ENCODE measurements at regions not wholly inside any gene's neighbourhood (a gene's known extent, or its start where the extent isn't known, plus 50 kb on each side); places are given as distances from the start of the nearest gene placed in this dataset.
"Not testable (repeated sequence)": the region's sequence is repeated elsewhere in the genome, so short reads cannot be mapped to it uniquely, and the experiment has no call there.

DNA sequence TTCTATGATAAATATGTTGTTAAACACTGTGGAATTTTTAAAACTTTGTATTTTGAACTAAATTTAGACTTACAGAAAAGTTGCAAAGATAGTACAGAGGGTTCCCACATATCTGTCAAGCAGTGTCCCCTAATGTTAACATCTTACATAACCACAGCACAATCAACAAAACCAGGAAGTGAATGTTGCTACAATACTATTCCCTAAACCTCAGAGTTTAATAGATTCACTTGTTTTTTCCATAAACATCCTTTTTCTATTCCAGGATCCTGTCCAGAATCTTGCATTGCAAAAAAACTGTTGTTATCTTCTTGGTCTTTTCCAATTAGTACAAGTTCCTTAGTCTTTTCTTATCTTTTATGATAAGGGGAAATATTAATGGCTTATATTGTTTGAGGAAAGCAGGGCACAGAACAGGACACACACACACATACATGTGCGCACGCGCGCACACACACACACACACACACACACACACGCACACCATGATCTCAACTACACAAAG is 251.1 kb upstream of the TRIB2 start:
- H3K4me3 Mint-ChIP-seq = no peak overlapping the region
- TF ChIP-seq, protein P1, sequence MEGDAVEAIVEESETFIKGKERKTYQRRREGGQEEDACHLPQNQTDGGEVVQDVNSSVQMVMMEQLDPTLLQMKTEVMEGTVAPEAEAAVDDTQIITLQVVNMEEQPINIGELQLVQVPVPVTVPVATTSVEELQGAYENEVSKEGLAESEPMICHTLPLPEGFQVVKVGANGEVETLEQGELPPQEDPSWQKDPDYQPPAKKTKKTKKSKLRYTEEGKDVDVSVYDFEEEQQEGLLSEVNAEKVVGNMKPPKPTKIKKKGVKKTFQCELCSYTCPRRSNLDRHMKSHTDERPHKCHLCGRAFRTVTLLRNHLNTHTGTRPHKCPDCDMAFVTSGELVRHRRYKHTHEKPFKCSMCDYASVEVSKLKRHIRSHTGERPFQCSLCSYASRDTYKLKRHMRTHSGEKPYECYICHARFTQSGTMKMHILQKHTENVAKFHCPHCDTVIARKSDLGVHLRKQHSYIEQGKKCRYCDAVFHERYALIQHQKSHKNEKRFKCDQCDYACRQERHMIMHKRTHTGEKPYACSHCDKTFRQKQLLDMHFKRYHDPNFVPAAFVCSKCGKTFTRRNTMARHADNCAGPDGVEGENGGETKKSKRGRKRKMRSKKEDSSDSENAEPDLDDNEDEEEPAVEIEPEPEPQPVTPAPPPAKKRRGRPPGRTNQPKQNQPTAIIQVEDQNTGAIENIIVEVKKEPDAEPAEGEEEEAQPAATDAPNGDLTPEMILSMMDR (IDR thresholded peaks at IDR 0.05) = no peak
- ATAC-seq (ENCODE audit: low read depth) (no peak), DNase-seq (no peak)
- peaks cover 5% of the 10 kb centered on the region for H3K4me1 Mint-ChIP-seq
- ChIA-PET POLR2A (no interaction called here), CTCF (no interaction called here)
- H3K36me3 Mint-ChIP-seq (ENCODE audit: low read depth) = no peaks in the 10 kb centered on the region
- intact Hi-C loops (cut with micrococcal nuclease) = no loop called here
- H3K27ac Mint-ChIP-seq = no peak overlapping the region
- no peaks in the 10 kb centered on the region for H3K27me3 Mint-ChIP-seq
- H3K9me3 Mint-ChIP-seq = no peaks in the 10 kb centered on the region

DNA sequence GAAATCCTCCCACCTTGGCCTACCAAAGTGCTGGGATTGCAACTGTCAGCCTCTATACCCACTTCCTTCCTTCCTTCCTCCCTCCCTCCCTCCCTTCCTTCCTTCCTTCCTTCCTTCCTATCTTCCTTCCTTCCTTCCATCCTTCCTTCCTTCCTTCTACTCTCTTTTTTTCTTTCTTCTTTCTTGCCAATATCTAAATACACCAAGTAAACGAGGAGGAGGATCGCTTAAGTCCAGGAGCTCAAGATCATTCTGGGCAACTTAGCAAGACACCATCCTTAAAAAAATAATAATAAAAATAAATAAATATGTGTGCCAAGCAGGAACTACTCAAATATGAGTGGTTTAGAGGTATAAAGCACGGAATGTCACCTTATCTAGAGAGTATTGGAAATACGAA is 249.4 kb upstream of the TRIB2 start:
- peaks cover 2% of the 10 kb centered on the region for H3K9me3 Mint-ChIP-seq
- no peaks in the 10 kb centered on the region for H3K36me3 Mint-ChIP-seq (ENCODE audit: low read depth)
- no peaks in the 10 kb centered on the region for H3K27me3 Mint-ChIP-seq
- ChIA-PET CTCF (no interaction called here), POLR2A (no interaction called here)
- H3K4me1 Mint-ChIP-seq = peaks cover 5% of the 10 kb centered on the region
- TF ChIP-seq, protein P1 (IDR thresholded peaks at IDR 0.05) = no peak
- no peak overlapping the region for H3K27ac Mint-ChIP-seq
- no peak for ATAC-seq (ENCODE audit: low read depth)
- intact Hi-C loops (cut with micrococcal nuclease) = no loop called here
- no peak for DNase-seq
- H3K4me3 Mint-ChIP-seq = no peak overlapping the region

DNA sequence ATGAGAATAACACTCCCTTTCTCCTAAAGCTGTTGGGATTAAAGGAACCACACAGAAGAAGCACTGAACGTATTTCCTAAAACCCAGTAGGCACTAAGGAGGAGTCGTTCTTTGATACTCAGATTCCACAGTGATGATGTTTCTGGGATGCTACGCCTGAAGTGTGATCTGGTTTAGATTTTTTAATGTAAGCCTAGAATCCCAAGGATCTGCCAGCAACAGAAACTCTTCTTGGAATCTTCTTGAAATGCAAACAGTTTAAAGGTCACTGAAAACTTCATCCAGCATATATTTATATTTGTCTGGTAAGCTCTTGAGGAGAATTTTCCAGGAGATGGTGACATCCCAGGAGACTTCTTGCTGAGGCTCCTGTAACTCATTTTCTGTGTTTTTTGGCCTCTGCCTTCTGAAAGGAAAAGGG is 247.6 kb upstream of the TRIB2 start:
- POLR2A ChIA-PET = no interaction called here
- H3K9me3 Mint-ChIP-seq = peaks cover 6% of the 10 kb centered on the region
- no peaks in the 10 kb centered on the region for H3K36me3 Mint-ChIP-seq (ENCODE audit: low read depth)
- TF ChIP-seq, protein P1 (IDR thresholded peaks at IDR 0.05) = no peak
- CTCF ChIA-PET = no interaction called here
- no peak overlapping the region for H3K27ac Mint-ChIP-seq
- ATAC-seq (ENCODE audit: low read depth) = no peak
- H3K4me1 Mint-ChIP-seq = peaks cover 5% of the 10 kb centered on the region
- H3K4me3 Mint-ChIP-seq = no peak overlapping the region
- intact Hi-C loops (cut with micrococcal nuclease) = no loop called here
- DNase-seq = no peak
- no peaks in the 10 kb centered on the region for H3K27me3 Mint-ChIP-seq

DNA sequence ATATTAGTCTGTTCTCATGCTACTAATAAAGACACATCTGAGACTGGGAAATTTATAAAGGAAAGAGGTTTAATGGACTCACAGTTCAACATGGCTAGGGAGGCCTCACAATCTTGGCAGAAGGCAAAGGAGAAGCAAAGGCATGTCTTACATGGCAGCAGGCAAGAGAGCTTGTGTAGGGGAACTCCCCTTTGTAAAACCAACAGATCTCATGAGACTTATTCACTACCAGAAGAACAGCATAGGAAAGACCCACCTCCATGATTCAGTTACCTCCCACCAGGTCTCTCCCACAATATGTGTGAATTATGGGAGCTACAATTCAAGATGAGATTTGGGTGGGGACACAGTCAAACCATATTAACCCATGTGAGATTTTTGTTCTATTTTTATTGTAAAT is 244.5 kb upstream of the TRIB2 start:
- H3K4me3 Mint-ChIP-seq; DNase-seq; H3K27me3 Mint-ChIP-seq; POLR2A ChIA-PET; H3K9me3 Mint-ChIP-seq; H3K27ac Mint-ChIP-seq; ATAC-seq (ENCODE audit: low read depth); H3K4me1 Mint-ChIP-seq; intact Hi-C loops (cut with micrococcal nuclease); CTCF ChIA-PET; H3K36me3 Mint-ChIP-seq (ENCODE audit: low read depth): not testable (repeated sequence)

DNA sequence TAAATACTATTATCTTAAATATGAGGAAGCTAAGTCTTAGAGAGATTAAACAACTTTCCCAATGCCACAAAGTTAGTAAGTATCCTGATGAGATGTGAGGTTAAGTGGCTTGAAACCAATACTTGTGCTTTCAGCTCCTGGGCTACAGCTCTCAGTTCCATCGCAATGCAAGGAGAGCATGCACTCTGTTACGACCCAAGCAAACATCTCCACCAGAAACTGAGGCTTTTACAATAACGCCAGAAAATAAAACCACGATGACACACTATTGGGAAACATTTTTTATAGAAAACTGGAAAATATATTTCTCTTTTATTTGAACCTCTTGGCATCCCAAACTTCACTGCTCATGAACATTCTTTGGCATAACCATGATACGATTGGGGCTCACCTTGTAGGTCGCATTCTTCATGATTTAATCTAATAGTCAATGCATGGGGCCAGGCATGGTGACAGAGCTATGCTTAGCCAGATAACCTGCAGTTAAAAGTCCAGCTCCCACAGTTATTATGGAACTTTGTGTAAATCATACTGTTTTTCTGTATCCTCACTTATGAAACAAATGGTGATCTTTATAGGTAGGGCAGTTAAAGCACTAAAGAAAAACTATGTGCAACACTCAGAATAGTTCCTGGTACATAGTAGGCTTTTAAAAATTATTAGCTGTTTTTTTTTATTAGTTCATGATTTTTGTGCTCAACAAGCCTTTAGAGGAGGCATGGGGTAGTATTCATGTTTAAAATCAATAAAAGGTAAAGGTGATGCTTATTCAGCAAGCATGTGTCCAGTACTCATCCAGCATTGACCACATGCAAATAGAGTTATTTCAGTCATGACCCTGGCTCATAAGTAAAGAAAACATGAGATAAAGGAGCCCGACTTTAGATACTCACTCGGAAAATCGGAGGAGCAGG is 238.3 kb upstream of the TRIB2 start:
- Mint-ChIP-seq H3K27me3 (no peaks in the 10 kb centered on the region), H3K9me3 (peaks cover 3% of the 10 kb centered on the region), H3K4me3 (no peak overlapping the region), H3K4me1 (no peaks in the 10 kb centered on the region), H3K27ac (no peak overlapping the region), H3K36me3 (ENCODE audit: low read depth) (no peaks in the 10 kb centered on the region)
- ATAC-seq (ENCODE audit: low read depth) (no peak), DNase-seq (no peak)
- TF ChIP-seq, protein P1 (IDR thresholded peaks at IDR 0.05) = no peak
- ChIA-PET POLR2A (no interaction called here), CTCF (no interaction called here)
- intact Hi-C loops (cut with micrococcal nuclease) = no loop called here
